A549 (cell line): ENCODE measurements at regions not wholly inside any gene's neighbourhood (a gene's known extent, or its start where the extent isn't known, plus 50 kb on each side); places are given as distances from the start of the nearest gene placed in this dataset.

Experiments used
- CBX2 ChIP-seq: fragments of 200-600 bp; sonication (generic); IDR thresholded peaks from 2 replicates; pipeline ENCODE4 v1.6.1; 2016; ENCODE audit warnings: low read depth, mild to moderate bottlenecking, borderline replicate concordance
- CEBPB ChIP-seq, 2 experiments: fragments of >200 bp in 1 of 2; sonication (Bioruptor Twin) in 1 of 2; formaldehyde crosslinking in 1 of 2; IDR thresholded peaks; 2 replicates each; pipeline ENCODE4 v1.6.1; 2012 to 2016
- CTCF ChIP-seq: fragments of >200 bp; sonication (Bioruptor Twin); formaldehyde crosslinking; IDR thresholded peaks from 3 replicates; pipeline ENCODE4 v1.5.1; 2016
- MAX ChIP-seq: IDR thresholded peaks from 2 replicates; pipeline ENCODE4 v1.6.1; 2012
- POLR2A ChIP-seq: IDR thresholded peaks from 2 replicates; pipeline ENCODE4 v1.6.1; 2012; ENCODE audit warnings: mild to moderate bottlenecking, low read length
- RAD21 ChIP-seq, 2 experiments: fragments of >200 bp in 1 of 2; sonication (Bioruptor Twin) in 1 of 2; formaldehyde crosslinking in 1 of 2; IDR thresholded peaks in 1 of 2; conservative IDR thresholded peaks in 1 of 2; 2 replicates in 1 of 2; 3 replicates in 1 of 2; pipeline ENCODE4 v1.6.1; 2012 to 2018; ENCODE audit warnings: inconsistent platforms in 1 of 2
- RARB ChIP-seq: fragments of 250-450 bp; sonication (Bioruptor Pico); IDR thresholded peaks from 2 replicates; pipeline ENCODE4 v1.8.0; 2021; ENCODE audit warnings: mild to moderate bottlenecking, moderate library complexity
- RNF2 ChIP-seq: fragments of 200-600 bp; sonication (generic); IDR thresholded peaks from 2 replicates; pipeline ENCODE4 v1.6.1; 2016; ENCODE audit warnings: low read depth, mild to moderate bottlenecking, antibody characterized with exemption, moderate library complexity, borderline replicate concordance
- TF ChIP-seq, protein P1 (sequence below): fragments of 450-650 bp; IDR thresholded peaks from 2 replicates; pipeline ENCODE4 v1.6.1; 2014; ENCODE audit warnings: antibody characterized with exemption

DNA sequence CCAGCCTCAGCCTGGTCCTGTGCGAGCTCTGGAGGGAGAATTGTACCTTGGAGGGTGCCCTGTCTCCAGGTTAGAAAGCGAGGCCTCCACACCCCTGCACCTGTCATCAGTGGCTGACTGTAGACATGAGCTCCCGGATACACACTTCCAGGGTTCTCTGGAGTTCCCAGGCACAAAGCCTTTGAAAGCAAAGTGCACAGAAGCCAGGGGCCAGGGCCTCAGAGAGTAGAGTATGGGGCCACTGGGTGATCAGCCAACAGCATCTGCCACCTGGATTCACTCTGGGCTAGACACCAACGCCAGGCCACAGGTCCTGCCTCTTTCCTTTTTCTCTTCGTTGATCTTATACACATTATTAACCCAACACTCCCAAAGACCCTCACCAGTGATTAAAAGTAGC is 239.4 kb upstream of the HDAC4 start:
- TF ChIP-seq CTCF (no peak), RAD21 (conservative IDR thresholded peaks at IDR 0.05 in 1 of 2, IDR thresholded peaks at IDR 0.05 in 1 of 2) (no peak), CBX2 (no peak), RNF2 (no peak), POLR2A (no peak), CEBPB (IDR thresholded peaks at IDR 0.05) (no peak), RARB (CRISPR knock-in tag) (no peak), MAX (no peak)
- TF ChIP-seq, protein P1, sequence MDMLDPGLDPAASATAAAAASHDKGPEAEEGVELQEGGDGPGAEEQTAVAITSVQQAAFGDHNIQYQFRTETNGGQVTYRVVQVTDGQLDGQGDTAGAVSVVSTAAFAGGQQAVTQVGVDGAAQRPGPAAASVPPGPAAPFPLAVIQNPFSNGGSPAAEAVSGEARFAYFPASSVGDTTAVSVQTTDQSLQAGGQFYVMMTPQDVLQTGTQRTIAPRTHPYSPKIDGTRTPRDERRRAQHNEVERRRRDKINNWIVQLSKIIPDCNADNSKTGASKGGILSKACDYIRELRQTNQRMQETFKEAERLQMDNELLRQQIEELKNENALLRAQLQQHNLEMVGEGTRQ: no peak
